ENCODE measurements at regions not wholly inside any gene's neighbourhood (a gene's known extent, or its start where the extent isn't known, plus 50 kb on each side); places are given as distances from the start of the nearest gene placed in this dataset.

DNA sequence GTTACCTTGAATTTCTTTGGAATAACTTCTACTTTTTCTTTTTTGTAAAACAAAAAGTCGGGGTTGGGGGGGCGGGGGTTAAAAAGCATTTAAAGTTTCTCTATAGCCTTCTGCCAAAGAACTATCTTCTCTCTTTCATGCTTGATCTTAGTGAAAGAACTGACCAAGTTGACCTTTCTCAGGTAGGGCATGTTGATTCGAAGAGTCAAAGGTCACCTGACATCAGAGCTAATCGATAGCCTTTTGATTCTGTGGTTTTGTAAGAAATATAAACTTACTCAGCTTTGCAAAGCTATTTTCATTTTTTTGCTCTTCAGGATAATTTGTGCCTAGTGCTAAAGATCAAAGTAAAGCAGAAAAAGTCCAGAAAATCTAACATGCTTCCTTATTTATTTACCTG lies 181.5 kb downstream of the IRS2 start:
- H4K91ac ChIP-seq (ENCODE audit: insufficient read length, low read depth, low read length) = no peak overlapping the region
- no peak overlapping the region for H4K8ac ChIP-seq (replicated peaks; ENCODE audit: insufficient read length, low read depth, low read length)
- no peak overlapping the region for H3K4me2 ChIP-seq (ENCODE audit: insufficient read depth, insufficient read length, low read length)
- H3K4me1 ChIP-seq (ENCODE audit: insufficient read depth, low read length) = no peaks in the 10 kb centered on the region
- H3K14ac ChIP-seq (ENCODE audit: insufficient read depth, low read length) = no peak overlapping the region
- no peaks in the 10 kb centered on the region for H3K79me1 ChIP-seq (ENCODE audit: insufficient read depth, low read depth, low read length, poor library complexity, severe bottlenecking)
- H3T11ph ChIP-seq (ENCODE audit: low read length) = no peak overlapping the region
- no peaks in the 10 kb centered on the region for H3K79me2 ChIP-seq (ENCODE audit: insufficient read depth, low read length)
- no peak overlapping the region for H3K4ac ChIP-seq (ENCODE audit: low read depth, low read length)
- H3K27me3 ChIP-seq (ENCODE audit: insufficient read depth, low read length) = no peaks in the 10 kb centered on the region
- no peak overlapping the region for H3K27ac ChIP-seq (ENCODE audit: insufficient read length, low read depth, low read length)
- no peak for DNase-seq
- H3K9me3 ChIP-seq (ENCODE audit: control insufficient read depth, low read depth, low read length) = no peaks in the 10 kb centered on the region
- no peaks in the 10 kb centered on the region for H3K4me1 Mint-ChIP-seq
- no peak overlapping the region for H3K4me3 Mint-ChIP-seq
- H2BK120ac ChIP-seq (ENCODE audit: low read depth, low read length, poor library complexity, severe bottlenecking) = no peak overlapping the region
- H2BK12ac ChIP-seq (ENCODE audit: insufficient read length, low read depth, low read length) = no peak overlapping the region
- H4K20me1 ChIP-seq (ENCODE audit: control insufficient read depth, insufficient read depth, insufficient read length) = no peaks in the 10 kb centered on the region
- no peak overlapping the region for H3K27ac Mint-ChIP-seq
- no peak overlapping the region for H2BK5ac ChIP-seq (ENCODE audit: insufficient read length, low read length)
- no peak overlapping the region for H2AFZ ChIP-seq (ENCODE audit: low read length)
- H2BK15ac ChIP-seq (ENCODE audit: low read depth, low read length) = no peak overlapping the region
- no peak overlapping the region for H2BK20ac ChIP-seq (ENCODE audit: low read depth, low read length, poor library complexity, severe bottlenecking)
- H3K27me3 Mint-ChIP-seq (ENCODE audit: low read depth) = peaks cover 2% of the 10 kb centered on the region; the same call in 1 of the 2 replicates
- no peak overlapping the region for H3K56ac ChIP-seq (ENCODE audit: insufficient read length, low read depth, low read length)
- no peak overlapping the region for H3K9ac ChIP-seq (ENCODE audit: extremely low read depth, insufficient read length, low read length)
- no peak overlapping the region for H2AK5ac ChIP-seq (ENCODE audit: insufficient read length, low read length)
- no peak overlapping the region for H4K5ac ChIP-seq (ENCODE audit: insufficient read length, low read depth, low read length)
- peaks cover 2 to 7% of the 10 kb centered on the region in 2 experiments; a peak in 2 of 5 replicates for H3K9me3 Mint-ChIP-seq
- H3K23me2 ChIP-seq (ENCODE audit: insufficient read length, low read depth, low read length, poor library complexity, severe bottlenecking) = no peaks in the 10 kb centered on the region
- H3K36me3 Mint-ChIP-seq (ENCODE audit: insufficient read depth in 1 of 3, low read depth in 3 of 3) = peaks cover 0 to 5% (median 4%) of the 10 kb centered on the region in 3 experiments; a peak in 4 of 7 replicates
- TF ChIP-seq, protein P1, sequence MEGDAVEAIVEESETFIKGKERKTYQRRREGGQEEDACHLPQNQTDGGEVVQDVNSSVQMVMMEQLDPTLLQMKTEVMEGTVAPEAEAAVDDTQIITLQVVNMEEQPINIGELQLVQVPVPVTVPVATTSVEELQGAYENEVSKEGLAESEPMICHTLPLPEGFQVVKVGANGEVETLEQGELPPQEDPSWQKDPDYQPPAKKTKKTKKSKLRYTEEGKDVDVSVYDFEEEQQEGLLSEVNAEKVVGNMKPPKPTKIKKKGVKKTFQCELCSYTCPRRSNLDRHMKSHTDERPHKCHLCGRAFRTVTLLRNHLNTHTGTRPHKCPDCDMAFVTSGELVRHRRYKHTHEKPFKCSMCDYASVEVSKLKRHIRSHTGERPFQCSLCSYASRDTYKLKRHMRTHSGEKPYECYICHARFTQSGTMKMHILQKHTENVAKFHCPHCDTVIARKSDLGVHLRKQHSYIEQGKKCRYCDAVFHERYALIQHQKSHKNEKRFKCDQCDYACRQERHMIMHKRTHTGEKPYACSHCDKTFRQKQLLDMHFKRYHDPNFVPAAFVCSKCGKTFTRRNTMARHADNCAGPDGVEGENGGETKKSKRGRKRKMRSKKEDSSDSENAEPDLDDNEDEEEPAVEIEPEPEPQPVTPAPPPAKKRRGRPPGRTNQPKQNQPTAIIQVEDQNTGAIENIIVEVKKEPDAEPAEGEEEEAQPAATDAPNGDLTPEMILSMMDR (conservative IDR thresholded peaks at IDR 0.05) = no peak
- no peak overlapping the region for H3K18ac ChIP-seq (ENCODE audit: insufficient read length, low read depth, low read length)
- H3K23ac ChIP-seq (ENCODE audit: insufficient read length, low read depth, low read length) = no peak overlapping the region
- no CpG with 5 or more reads among the region's 4 CpGs for WGBS (ENCODE audit: extremely low coverage, insufficient read length, low lambda C conversion rate)

Data from H9 (cell line).